Naive thymus-derived CD8-positive, alpha-beta T cell (primary cell): ENCODE measurements at regions not wholly inside any gene's neighbourhood (a gene's known extent, or its start where the extent isn't known, plus 50 kb on each side); places are given as distances from the start of the nearest gene placed in this dataset.
"Not testable (repeated sequence)": the region's sequence is repeated elsewhere in the genome, so short reads cannot be mapped to it uniquely, and the experiment has no call there.

Experiments
- ATAC-seq, 2 donors: fragments of 150-1000 bp; cut with Tn5 transposase in 1 of 2; sonication (Bioruptor Pico), chemical (Tn5 transposase) in 1 of 2; 1 replicate in 1 of 2; 2 replicates in 1 of 2; pipeline ENCODE4 v1.10.0; 2021; ENCODE audit warnings: mild to moderate bottlenecking in 2 of 2, moderate library complexity in 2 of 2
- POLR2A ChIA-PET: fragments of 350-600 bp; sonication (Branson Sonifier 250); formaldehyde crosslinking; loops from one replicate; lab custom pipeline; 2021; ENCODE audit warnings: antibody characterized with exemption; lab: Charles Lee
- DNase-seq, 10 donors: peaks; one replicate each; pipeline versions ENCODE4 v3.0.0 to v3.0.0-alpha.2; 2020 to 2022
- H3K27ac Mint-ChIP-seq, 10 donors: one replicate each; pipeline ENCODE4 v1.8.0; 2020 to 2022; ENCODE audit warnings: mild to moderate bottlenecking in 10 of 10, mixed read lengths in 10 of 10, moderate library complexity in 4 of 10, inconsistent platforms in 1 of 10
- H3K27me3 Mint-ChIP-seq, 5 donors: one replicate each; pipeline ENCODE4 v1.8.0; 2021 to 2022; ENCODE audit warnings: mixed read lengths in 5 of 5
- H3K36me3 Mint-ChIP-seq, 3 donors: one replicate each; pipeline ENCODE4 v1.8.0; 2020 to 2022; ENCODE audit warnings: mixed read lengths in 3 of 3, mild to moderate bottlenecking in 2 of 3, inconsistent platforms in 1 of 3
- H3K4me1 Mint-ChIP-seq, 4 donors: one replicate each; pipeline ENCODE4 v1.8.0; 2021 to 2022; ENCODE audit warnings: mixed read lengths in 4 of 4
- H3K4me3 Mint-ChIP-seq, 10 donors: one replicate each; pipeline ENCODE4 v1.8.0; 2020 to 2022; ENCODE audit warnings: mild to moderate bottlenecking in 10 of 10, mixed read lengths in 10 of 10, moderate library complexity in 6 of 10, inconsistent platforms in 1 of 10
- H3K9me3 Mint-ChIP-seq, 9 donors: one replicate each; pipeline ENCODE4 v1.8.0; 2020 to 2022; ENCODE audit warnings: mixed read lengths in 9 of 9, mild to moderate bottlenecking in 3 of 9, inconsistent platforms in 1 of 9, moderate library complexity in 1 of 9

- H3K4me1 Mint-ChIP-seq, H3K36me3 Mint-ChIP-seq, H3K27me3 Mint-ChIP-seq, H3K4me3 Mint-ChIP-seq, DNase-seq, POLR2A ChIA-PET, ATAC-seq, H3K27ac Mint-ChIP-seq, H3K9me3 Mint-ChIP-seq: not testable (repeated sequence)
These were observed 203.4 kb downstream of the SOX4 start for GRCh38 chr6:21796979-21797378.

DNA sequence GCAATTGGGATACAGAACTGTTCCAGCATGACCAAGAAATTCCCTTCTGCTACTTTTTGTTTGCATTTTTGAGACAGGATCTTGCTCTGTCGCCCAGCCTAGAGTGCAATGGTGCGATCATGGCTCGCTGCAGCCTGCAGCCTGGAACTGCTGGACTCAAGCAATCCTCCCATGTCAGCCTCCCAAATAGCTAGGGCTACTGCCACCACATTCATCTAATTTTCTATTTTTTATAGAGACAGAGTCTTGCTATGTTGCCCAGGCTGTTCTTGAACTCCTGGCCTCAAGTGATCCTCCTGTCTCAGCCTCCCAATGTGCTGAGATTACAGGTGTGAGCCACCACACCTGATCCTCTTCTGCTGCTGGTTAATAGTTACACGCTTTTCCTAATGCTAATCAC lies 204.9 kb downstream of the SOX4 start:
- no peak overlapping the region for H3K4me3 Mint-ChIP-seq
- H3K36me3 Mint-ChIP-seq: peaks cover 0 to 4% (median 0%) of the 10 kb centered on the region in 3 donors
- no peak overlapping the region for H3K27ac Mint-ChIP-seq
- no peaks in the 10 kb centered on the region for H3K4me1 Mint-ChIP-seq
- no peak for ATAC-seq
- POLR2A ChIA-PET: no interaction called here
- peaks cover 0 to 9% (median 0%) of the 10 kb centered on the region in 9 donors for H3K9me3 Mint-ChIP-seq
- DNase-seq: no peak
- H3K27me3 Mint-ChIP-seq: no peaks in the 10 kb centered on the region

DNA sequence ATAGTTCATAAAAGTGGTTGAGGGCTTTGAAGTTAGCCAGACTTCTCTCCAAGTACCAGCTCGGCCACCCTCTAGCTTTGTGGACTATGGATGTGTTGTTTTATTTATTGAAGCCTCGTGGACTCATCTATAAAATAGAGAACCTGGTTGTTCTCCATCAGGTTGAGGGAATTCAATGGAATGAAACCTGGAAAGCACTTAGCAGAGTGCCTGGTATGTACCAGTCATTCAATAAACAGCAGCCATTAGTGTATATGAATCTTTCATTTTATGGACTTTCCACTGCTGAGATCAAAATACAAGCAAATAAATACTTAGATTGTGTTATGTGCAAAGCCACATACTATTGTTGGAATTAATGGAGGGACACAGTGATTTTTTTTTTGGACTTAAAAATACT lies 206.8 kb downstream of the SOX4 start:
- H3K9me3 Mint-ChIP-seq: peaks cover 0 to 9% (median 0%) of the 10 kb centered on the region in 9 donors
- H3K36me3 Mint-ChIP-seq: peaks cover 0 to 4% (median 0%) of the 10 kb centered on the region in 3 donors
- no peak overlapping the region for H3K27ac Mint-ChIP-seq
- POLR2A ChIA-PET: no interaction called here
- ATAC-seq (no peak), DNase-seq (no peak)
- H3K4me3 Mint-ChIP-seq: no peak overlapping the region
- H3K4me1 Mint-ChIP-seq: no peaks in the 10 kb centered on the region
- no peaks in the 10 kb centered on the region for H3K27me3 Mint-ChIP-seq

DNA sequence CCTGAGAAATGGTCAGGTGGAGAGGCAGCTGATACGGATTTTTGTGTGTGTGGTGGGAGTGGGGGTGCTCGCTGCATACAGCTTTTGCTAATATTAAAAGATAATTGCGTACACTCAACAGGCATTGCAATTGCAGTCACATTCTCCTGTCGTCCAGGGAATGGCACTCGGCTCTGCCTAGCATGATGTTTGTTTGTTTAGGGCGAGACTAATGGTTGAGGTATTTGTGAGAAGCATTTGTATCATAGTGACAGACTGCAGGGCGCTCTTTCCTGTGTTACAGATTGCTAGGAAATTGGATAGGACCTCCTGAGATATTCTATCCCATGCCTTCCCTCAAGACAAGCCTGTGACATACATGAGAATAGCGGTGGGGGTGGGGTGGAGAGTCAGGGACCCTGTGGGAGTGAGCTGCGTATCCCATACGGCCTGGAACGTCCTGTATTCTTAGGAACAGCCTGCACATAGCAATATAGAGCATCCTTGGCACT lies 207.4 kb downstream of the SOX4 start:
- H3K4me1 Mint-ChIP-seq: no peaks in the 10 kb centered on the region
- ATAC-seq (no peak), DNase-seq (no peak)
- peaks cover 0 to 9% (median 0%) of the 10 kb centered on the region in 9 donors for H3K9me3 Mint-ChIP-seq
- no peaks in the 10 kb centered on the region for H3K27me3 Mint-ChIP-seq
- H3K4me3 Mint-ChIP-seq: no peak overlapping the region
- POLR2A ChIA-PET: no interaction called here
- no peak overlapping the region for H3K27ac Mint-ChIP-seq
- peaks cover 0 to 4% (median 0%) of the 10 kb centered on the region in 3 donors for H3K36me3 Mint-ChIP-seq

- DNase-seq (no peak), ATAC-seq (no peak)
- POLR2A ChIA-PET: no interaction called here
- Mint-ChIP-seq H3K27me3 (no peaks in the 10 kb centered on the region), H3K9me3 (peaks cover 0 to 9% (median 0%) of the 10 kb centered on the region in 9 donors), H3K4me1 (no peaks in the 10 kb centered on the region), H3K36me3 (peaks cover 0 to 4% (median 0%) of the 10 kb centered on the region in 3 donors), H3K4me3 (no peak overlapping the region), H3K27ac (no peak overlapping the region)
These were observed 208.1 kb downstream of the SOX4 start for GRCh38 chr6:21801446-21802174.

DNA sequence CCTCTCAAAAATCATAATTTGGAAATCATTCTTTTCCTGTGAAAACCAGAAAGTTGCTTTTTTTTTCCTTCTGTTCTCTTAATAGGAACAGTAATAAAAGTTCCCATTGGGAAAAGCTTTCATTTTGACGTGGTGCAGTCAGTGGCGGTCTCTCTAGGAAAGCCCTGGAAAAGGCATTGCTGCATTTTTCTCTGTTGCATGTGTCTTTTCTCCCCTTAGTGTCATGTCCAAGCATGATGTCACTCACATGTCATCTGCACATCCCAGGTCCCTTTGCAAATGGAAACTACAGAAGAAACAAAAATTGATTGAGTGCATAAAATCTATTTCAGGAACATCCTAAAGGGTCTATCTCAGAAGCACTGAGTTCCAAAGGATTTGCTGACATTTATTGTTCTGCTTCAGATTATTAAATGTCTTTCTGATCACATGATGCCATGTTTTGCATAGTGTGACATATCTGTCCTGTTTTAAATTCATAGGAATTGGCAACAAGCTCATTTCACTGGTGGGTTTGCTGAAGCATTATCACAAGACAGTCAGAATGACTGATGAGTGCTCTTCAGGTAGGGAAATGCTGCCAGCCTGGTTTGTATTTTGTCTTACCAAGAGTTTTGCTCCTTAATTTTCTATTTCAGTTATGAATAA lies 208.7 kb downstream of the SOX4 start:
- no peak overlapping the region for H3K4me3 Mint-ChIP-seq
- no peaks in the 10 kb centered on the region for H3K27me3 Mint-ChIP-seq
- POLR2A ChIA-PET: no interaction called here
- H3K36me3 Mint-ChIP-seq: peaks cover 0 to 4% (median 0%) of the 10 kb centered on the region in 3 donors
- no peaks in the 10 kb centered on the region for H3K4me1 Mint-ChIP-seq
- peaks cover 0 to 9% (median 0%) of the 10 kb centered on the region in 9 donors for H3K9me3 Mint-ChIP-seq
- no peak overlapping the region for H3K27ac Mint-ChIP-seq
- no peak for DNase-seq
- ATAC-seq: no peak

GRCh38 chr6:21804941-21805610 lies 211.5 kb downstream of the SOX4 start:
- H3K36me3 Mint-ChIP-seq: no peaks in the 10 kb centered on the region
- no peaks in the 10 kb centered on the region for H3K4me1 Mint-ChIP-seq
- POLR2A ChIA-PET: no interaction called here
- ATAC-seq (no peak), DNase-seq (no peak)
- peak overlapping the region in 1 of 10 donors; percentile 48 for H3K27ac Mint-ChIP-seq
- H3K9me3 Mint-ChIP-seq: no peaks in the 10 kb centered on the region
- no peaks in the 10 kb centered on the region for H3K27me3 Mint-ChIP-seq
- no peak overlapping the region for H3K4me3 Mint-ChIP-seq

- H3K27ac Mint-ChIP-seq: no peak overlapping the region
- POLR2A ChIA-PET: no interaction called here
- no peaks in the 10 kb centered on the region for H3K4me1 Mint-ChIP-seq
- H3K4me3 Mint-ChIP-seq: no peak overlapping the region
- no peaks in the 10 kb centered on the region for H3K27me3 Mint-ChIP-seq
- DNase-seq (no peak), ATAC-seq (no peak)
- no peaks in the 10 kb centered on the region for H3K36me3 Mint-ChIP-seq
- H3K9me3 Mint-ChIP-seq: no peaks in the 10 kb centered on the region
These were observed 213.9 kb downstream of the SOX4 start for GRCh38 chr6:21807299-21808044.

GRCh38 chr6:21808045-21808470 lies 214.5 kb downstream of the SOX4 start:
- DNase-seq (no peak), ATAC-seq (no peak)
- H3K9me3 Mint-ChIP-seq: no peaks in the 10 kb centered on the region
- H3K27ac Mint-ChIP-seq: no peak overlapping the region
- no peaks in the 10 kb centered on the region for H3K4me1 Mint-ChIP-seq
- no peaks in the 10 kb centered on the region for H3K36me3 Mint-ChIP-seq
- POLR2A ChIA-PET: no interaction called here
- H3K27me3 Mint-ChIP-seq: no peaks in the 10 kb centered on the region
- no peak overlapping the region for H3K4me3 Mint-ChIP-seq

DNA sequence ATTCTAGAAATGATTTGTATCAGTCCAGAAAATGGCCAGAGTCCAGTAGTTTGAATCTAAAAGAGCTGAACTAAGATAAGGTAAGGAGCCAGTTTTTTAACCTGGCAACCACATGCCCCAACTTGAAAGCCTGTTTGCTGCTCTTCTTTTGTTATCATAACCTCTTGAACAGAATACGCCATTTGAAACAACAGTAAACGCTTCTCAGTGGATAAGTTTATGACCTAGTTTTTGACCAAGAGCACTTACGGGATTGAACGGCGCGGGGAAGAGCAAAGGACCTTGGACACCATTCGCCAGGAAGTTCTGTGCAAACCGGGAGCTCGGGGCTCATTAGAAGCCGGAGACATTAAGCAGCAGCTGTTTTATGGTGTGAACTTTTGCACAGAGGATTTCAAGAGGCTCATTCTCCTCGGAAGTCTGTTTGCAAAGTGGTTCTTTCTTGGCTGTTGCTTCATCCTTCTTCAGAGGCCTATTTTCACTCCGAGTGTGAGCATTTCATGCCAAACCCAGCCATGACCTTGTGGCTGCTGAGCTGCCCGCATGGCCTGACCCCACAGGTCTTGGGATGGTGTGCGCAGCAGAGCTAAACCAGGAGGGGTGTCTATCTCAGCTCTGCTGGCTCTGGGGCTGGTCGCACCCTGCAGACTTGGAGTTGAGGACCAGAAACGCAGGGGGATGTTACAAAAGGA lies 215.1 kb downstream of the SOX4 start:
- Mint-ChIP-seq H3K4me3 (no peak overlapping the region), H3K36me3 (no peaks in the 10 kb centered on the region), H3K27ac (no peak overlapping the region), H3K27me3 (no peaks in the 10 kb centered on the region), H3K9me3 (no peaks in the 10 kb centered on the region), H3K4me1 (no peaks in the 10 kb centered on the region)
- DNase-seq (no peak), ATAC-seq (no peak)
- POLR2A ChIA-PET: no interaction called here

DNA sequence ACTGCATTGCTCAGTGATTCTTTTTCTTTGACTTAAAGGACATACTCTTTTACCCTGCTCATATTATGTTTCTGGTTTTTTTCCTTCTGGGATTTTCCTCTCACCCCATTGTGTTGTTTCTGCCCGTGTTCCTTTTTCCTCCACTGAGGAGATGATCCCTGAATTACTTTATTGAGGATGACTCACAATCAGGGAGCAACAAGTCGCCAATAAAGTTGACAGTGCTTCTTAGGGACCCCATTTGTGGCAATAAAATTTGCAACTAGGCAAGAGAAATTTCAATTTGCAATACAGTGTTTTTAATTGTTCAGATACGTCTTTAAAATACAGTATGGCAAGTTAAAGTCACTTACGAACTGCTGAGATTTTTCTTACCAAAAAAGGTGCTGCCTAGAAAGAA lies 217.9 kb downstream of the SOX4 start:
- H3K27me3 Mint-ChIP-seq: no peaks in the 10 kb centered on the region
- no peaks in the 10 kb centered on the region for H3K9me3 Mint-ChIP-seq
- POLR2A ChIA-PET: no interaction called here
- ATAC-seq (no peak), DNase-seq (no peak)
- H3K4me1 Mint-ChIP-seq: no peaks in the 10 kb centered on the region
- H3K27ac Mint-ChIP-seq: no peak overlapping the region
- no peak overlapping the region for H3K4me3 Mint-ChIP-seq
- no peaks in the 10 kb centered on the region for H3K36me3 Mint-ChIP-seq

- no peak overlapping the region for H3K27ac Mint-ChIP-seq
- DNase-seq: no peak
- POLR2A ChIA-PET: no interaction called here
These were observed 222.7 kb downstream of the SOX4 start for GRCh38 chr6:21816231-21816630.

More at GRCh38 chr6:21816231-21816630, 222.7 kb downstream of the SOX4 start:
- H3K27me3 Mint-ChIP-seq: no peaks in the 10 kb centered on the region
- ATAC-seq: no peak
- H3K9me3 Mint-ChIP-seq: no peaks in the 10 kb centered on the region
- H3K4me1 Mint-ChIP-seq: no peaks in the 10 kb centered on the region
- no peaks in the 10 kb centered on the region for H3K36me3 Mint-ChIP-seq
- H3K4me3 Mint-ChIP-seq: no peak overlapping the region
